Activated CD4-positive, alpha-beta T cell treated with anti-CD3 and anti-CD28 coated beads for 36 hours (primary cell): ENCODE measurements at regions not wholly inside any gene's neighbourhood (a gene's known extent, or its start where the extent isn't known, plus 50 kb on each side); places are given as distances from the start of the nearest gene placed in this dataset.

ENCODE experiments used
- ATAC-seq: fragments of 200-7000 bp; cut with Tn5 transposase; one replicate; pipeline ENCODE4 v1.10.0; 2021; ENCODE audit warnings: mild to moderate bottlenecking, moderate library complexity
- CTCF ChIA-PET: fragments of 350-600 bp; sonication (Branson Sonifier 250); formaldehyde crosslinking; loops from one replicate; lab custom pipeline; 2021; ENCODE audit warnings: antibody characterized with exemption; lab: Charles Lee
- POLR2A ChIA-PET: fragments of 350-600 bp; sonication (Branson Sonifier 250); formaldehyde crosslinking; loops from one replicate; lab custom pipeline; 2021; ENCODE audit warnings: antibody characterized with exemption, inconsistent platforms; lab: Charles Lee
- DNase-seq: peaks from one replicate; pipeline ENCODE4 v3.0.0-alpha.2; 2020
- H3K27ac Mint-ChIP-seq: one replicate; pipeline ENCODE4 v1.8.0; 2021; ENCODE audit warnings: mixed read lengths
- H3K27me3 Mint-ChIP-seq: one replicate; pipeline ENCODE4 v1.8.0; 2021; ENCODE audit warnings: mixed read lengths
- H3K36me3 Mint-ChIP-seq: one replicate; pipeline ENCODE4 v1.8.0; 2021; ENCODE audit warnings: low read depth, mixed read lengths
- H3K4me1 Mint-ChIP-seq: one replicate; pipeline ENCODE4 v1.8.0; 2021; ENCODE audit warnings: mixed read lengths
- H3K4me3 Mint-ChIP-seq: one replicate; pipeline ENCODE4 v1.8.0; 2021; ENCODE audit warnings: mild to moderate bottlenecking, moderate library complexity, mixed read lengths
- H3K9me3 Mint-ChIP-seq: one replicate; pipeline ENCODE4 v1.8.0; 2021; ENCODE audit warnings: low read depth, mixed read lengths
- intact Hi-C, 2 experiments: fragments of 100-400 bp; cut with DNase I in 1 of 2; cut with micrococcal nuclease in 1 of 2; formaldehyde crosslinking; loops; one replicate each; pipeline versions ENCODE4 v1.14.2 to v1.15.1; 2022 to 2024; cut with DNase I, micrococcal nuclease

- no peak for DNase-seq
- H3K4me3 Mint-ChIP-seq = no peak overlapping the region
- no peaks in the 10 kb centered on the region for H3K36me3 Mint-ChIP-seq
- no peaks in the 10 kb centered on the region for H3K4me1 Mint-ChIP-seq
- POLR2A ChIA-PET = no interaction called here
- intact Hi-C loops = no loop called here
- H3K27me3 Mint-ChIP-seq = no peaks in the 10 kb centered on the region
- H3K9me3 Mint-ChIP-seq = no peaks in the 10 kb centered on the region
- CTCF ChIA-PET = no interaction called here
- H3K27ac Mint-ChIP-seq = no peak overlapping the region
- ATAC-seq = no peak
Observed at GRCh38 chr5:57412680-57413079, 69.9 kb downstream of the ACTBL2 start.

- intact Hi-C loops = no loop called here
- Mint-ChIP-seq H3K36me3 (no peaks in the 10 kb centered on the region), H3K4me1 (no peaks in the 10 kb centered on the region), H3K4me3 (no peak overlapping the region), H3K9me3 (no peaks in the 10 kb centered on the region), H3K27ac (no peak overlapping the region), H3K27me3 (no peaks in the 10 kb centered on the region)
- DNase-seq = no peak
- ChIA-PET POLR2A (no interaction called here), CTCF (no interaction called here)
- no peak for ATAC-seq
Observed at GRCh38 chr5:57411982-57412381, 70.6 kb downstream of the ACTBL2 start.

- no peak for DNase-seq
- H3K27me3 Mint-ChIP-seq = no peaks in the 10 kb centered on the region
- H3K4me3 Mint-ChIP-seq = no peak overlapping the region
- H3K9me3 Mint-ChIP-seq = no peaks in the 10 kb centered on the region
- no peak overlapping the region for H3K27ac Mint-ChIP-seq
- ChIA-PET CTCF (no interaction called here), POLR2A (no interaction called here)
- no peaks in the 10 kb centered on the region for H3K4me1 Mint-ChIP-seq
- H3K36me3 Mint-ChIP-seq = no peaks in the 10 kb centered on the region
- intact Hi-C loops = no loop called here
- ATAC-seq = no peak
Observed at GRCh38 chr5:57410374-57411320, 72.0 kb downstream of the ACTBL2 start.

GRCh38 chr5:57408714-57409113 lies 73.9 kb downstream of the ACTBL2 start:
- ChIA-PET POLR2A (no interaction called here), CTCF (interaction anchor here (1.9 kb wide), 1 partner anchor 10 kb away, joined by 4 read pairs; no protein-coding TSS in a partner anchor)
- DNase-seq = no peak
- H3K4me1 Mint-ChIP-seq = no peaks in the 10 kb centered on the region
- ATAC-seq = no peak
- no peaks in the 10 kb centered on the region for H3K36me3 Mint-ChIP-seq
- no peak overlapping the region for H3K27ac Mint-ChIP-seq
- no peaks in the 10 kb centered on the region for H3K9me3 Mint-ChIP-seq
- peaks cover 1% of the 10 kb centered on the region for H3K27me3 Mint-ChIP-seq
- H3K4me3 Mint-ChIP-seq = no peak overlapping the region
- intact Hi-C loops = no loop called here

GRCh38 chr5:57408285-57408684 lies 74.3 kb downstream of the ACTBL2 start:
- Mint-ChIP-seq H3K27ac (no peak overlapping the region), H3K27me3 (peaks cover 2% of the 10 kb centered on the region), H3K4me1 (no peaks in the 10 kb centered on the region), H3K4me3 (no peak overlapping the region), H3K36me3 (no peaks in the 10 kb centered on the region), H3K9me3 (no peaks in the 10 kb centered on the region)
- ChIA-PET CTCF (interaction anchor here (1.9 kb wide), 1 partner anchor 10 kb away, joined by 4 read pairs; no protein-coding TSS in a partner anchor), POLR2A (no interaction called here)
- ATAC-seq = no peak
- intact Hi-C loops = no loop called here
- DNase-seq = no peak

- DNase-seq = no peak
- H3K36me3 Mint-ChIP-seq = no peaks in the 10 kb centered on the region
- no peak overlapping the region for H3K4me3 Mint-ChIP-seq
- intact Hi-C loops = no loop called here
- H3K9me3 Mint-ChIP-seq = no peaks in the 10 kb centered on the region
- H3K27ac Mint-ChIP-seq = no peak overlapping the region
- CTCF ChIA-PET = interaction anchor here (0.9 to 1.9 kb wide), 2 partner anchors 11 to 13 kb away, joined by 4 read pairs; no protein-coding TSS in a partner anchor
- POLR2A ChIA-PET = no interaction called here
- peaks cover 2% of the 10 kb centered on the region for H3K27me3 Mint-ChIP-seq
- H3K4me1 Mint-ChIP-seq = no peaks in the 10 kb centered on the region
- no peak for ATAC-seq
Observed at GRCh38 chr5:57407391-57407790, 75.2 kb downstream of the ACTBL2 start.

GRCh38 chr5:57406641-57407040 lies 76.0 kb downstream of the ACTBL2 start:
- Mint-ChIP-seq H3K4me1 (no peaks in the 10 kb centered on the region), H3K36me3 (no peaks in the 10 kb centered on the region), H3K27ac (no peak overlapping the region), H3K27me3 (peaks cover 2% of the 10 kb centered on the region), H3K4me3 (no peak overlapping the region), H3K9me3 (no peaks in the 10 kb centered on the region)
- no peak for ATAC-seq
- ChIA-PET POLR2A (no interaction called here), CTCF (interaction anchor here (0.9 to 1.9 kb wide), 2 partner anchors 12 to 14 kb away, joined by 4 read pairs; no protein-coding TSS in a partner anchor)
- DNase-seq = no peak
- intact Hi-C loops = no loop called here

- H3K27me3 Mint-ChIP-seq = peaks cover 2% of the 10 kb centered on the region
- H3K36me3 Mint-ChIP-seq = no peaks in the 10 kb centered on the region
- no peak overlapping the region for H3K4me3 Mint-ChIP-seq
- no peaks in the 10 kb centered on the region for H3K9me3 Mint-ChIP-seq
- POLR2A ChIA-PET = no interaction called here
- H3K27ac Mint-ChIP-seq = no peak overlapping the region
- H3K4me1 Mint-ChIP-seq = no peaks in the 10 kb centered on the region
- CTCF ChIA-PET = interaction anchor here (0.8 kb wide), 1 partner anchor 9 kb away, joined by 3 read pairs; no protein-coding TSS in a partner anchor
- intact Hi-C loops = no loop called here
- no peak for ATAC-seq
- DNase-seq = no peak
Observed at GRCh38 chr5:57405984-57406383, 76.6 kb downstream of the ACTBL2 start.

- Mint-ChIP-seq H3K4me3 (no peak overlapping the region), H3K27ac (no peak overlapping the region), H3K27me3 (peaks cover 2% of the 10 kb centered on the region), H3K4me1 (no peaks in the 10 kb centered on the region), H3K9me3 (no peaks in the 10 kb centered on the region), H3K36me3 (no peaks in the 10 kb centered on the region)
- ChIA-PET CTCF (interaction anchor here (1.3 kb wide), 1 partner anchor 54 kb away, joined by 3 read pairs; no protein-coding TSS in a partner anchor), POLR2A (no interaction called here)
- intact Hi-C loops = no loop called here
- no peak for DNase-seq
- ATAC-seq = no peak
Observed at GRCh38 chr5:57402761-57403160, 79.8 kb downstream of the ACTBL2 start.

- ATAC-seq (no peak), DNase-seq (no peak)
- ChIA-PET CTCF (no interaction called here), POLR2A (no interaction called here)
- H3K36me3 Mint-ChIP-seq = no peaks in the 10 kb centered on the region
- intact Hi-C loops = no loop called here
- H3K4me1 Mint-ChIP-seq = no peaks in the 10 kb centered on the region
- no peak overlapping the region for H3K27ac Mint-ChIP-seq
- peaks cover 2% of the 10 kb centered on the region for H3K27me3 Mint-ChIP-seq
- H3K4me3 Mint-ChIP-seq = no peak overlapping the region
- H3K9me3 Mint-ChIP-seq = no peaks in the 10 kb centered on the region
Observed at GRCh38 chr5:57402348-57402747, 80.3 kb downstream of the ACTBL2 start.

- no peak overlapping the region for H3K4me3 Mint-ChIP-seq
- ATAC-seq (no peak), DNase-seq (no peak)
- intact Hi-C loops = no loop called here
- H3K9me3 Mint-ChIP-seq = no peaks in the 10 kb centered on the region
- no peak overlapping the region for H3K27ac Mint-ChIP-seq
- no peaks in the 10 kb centered on the region for H3K36me3 Mint-ChIP-seq
- no peaks in the 10 kb centered on the region for H3K4me1 Mint-ChIP-seq
- POLR2A ChIA-PET = no interaction called here
- CTCF ChIA-PET = no interaction called here
- no peaks in the 10 kb centered on the region for H3K27me3 Mint-ChIP-seq
Observed at GRCh38 chr5:57398413-57399093, 84.1 kb downstream of the ACTBL2 start.
